ENCODE measurements at regions not wholly inside any gene's neighbourhood (a gene's known extent, or its start where the extent isn't known, plus 50 kb on each side); places are given as distances from the start of the nearest gene placed in this dataset.

DNA sequence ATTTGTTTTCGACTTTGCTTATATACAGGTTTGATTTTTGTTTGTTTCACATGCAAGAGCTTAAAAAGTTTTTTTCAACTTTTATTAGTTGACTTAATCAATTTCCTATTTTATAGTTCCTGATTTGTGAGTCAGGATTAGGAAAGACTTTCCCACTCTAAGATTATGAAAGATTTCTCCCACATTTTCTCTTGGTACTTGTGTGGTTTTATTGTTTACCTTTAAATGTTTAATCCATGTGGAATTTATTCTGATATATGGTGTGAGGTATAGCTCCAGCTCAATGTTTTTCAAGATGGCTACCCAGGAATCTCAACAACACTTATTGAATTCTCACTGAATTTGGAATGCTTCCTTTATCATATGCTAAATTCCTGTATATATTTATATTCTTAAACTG, 117.8 kb upstream of the LGALSL start:
- DNase-seq (ENCODE audit: low read depth): no peak
- no peak overlapping the region for H3K4me3 ChIP-seq (ENCODE audit: low read depth, low read length)
- TF ChIP-seq CTCF (IDR thresholded peaks at IDR 0.05; ENCODE audit: insufficient read depth, low read depth, low read length, missing control alignments): no peak

DNA sequence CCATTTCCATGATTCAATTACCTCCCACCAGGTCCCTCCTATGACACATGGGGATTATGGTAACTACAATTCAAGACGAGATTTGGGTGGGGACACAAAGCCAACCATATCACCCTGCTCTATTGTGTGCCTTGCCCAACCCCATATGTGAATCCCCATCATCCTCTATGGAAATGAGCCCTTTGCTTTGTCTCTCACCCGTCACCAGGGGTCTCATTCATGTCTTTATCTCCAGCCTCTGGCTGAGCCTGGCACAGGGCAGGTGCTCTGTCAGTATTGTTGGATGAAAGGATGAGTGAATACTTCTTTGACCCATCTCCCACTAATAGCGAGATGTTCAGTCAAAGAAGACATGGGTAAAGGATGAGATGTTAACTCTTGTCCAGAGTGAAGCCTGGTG, 116.6 kb upstream of the LGALSL start:
- TF ChIP-seq CTCF (IDR thresholded peaks at IDR 0.05; ENCODE audit: insufficient read depth, low read depth, low read length, missing control alignments): no peak
- no peak overlapping the region for H3K4me3 ChIP-seq (ENCODE audit: low read depth, low read length)
- DNase-seq (ENCODE audit: low read depth): no peak

GRCh38 chr2:64338108-64338507, 115.9 kb upstream of the LGALSL start:
- TF ChIP-seq CTCF (IDR thresholded peaks at IDR 0.05; ENCODE audit: insufficient read depth, low read depth, low read length, missing control alignments): no peak
- no peak for DNase-seq (ENCODE audit: low read depth)
- H3K4me3 ChIP-seq (ENCODE audit: low read depth, low read length): no peak overlapping the region

DNA sequence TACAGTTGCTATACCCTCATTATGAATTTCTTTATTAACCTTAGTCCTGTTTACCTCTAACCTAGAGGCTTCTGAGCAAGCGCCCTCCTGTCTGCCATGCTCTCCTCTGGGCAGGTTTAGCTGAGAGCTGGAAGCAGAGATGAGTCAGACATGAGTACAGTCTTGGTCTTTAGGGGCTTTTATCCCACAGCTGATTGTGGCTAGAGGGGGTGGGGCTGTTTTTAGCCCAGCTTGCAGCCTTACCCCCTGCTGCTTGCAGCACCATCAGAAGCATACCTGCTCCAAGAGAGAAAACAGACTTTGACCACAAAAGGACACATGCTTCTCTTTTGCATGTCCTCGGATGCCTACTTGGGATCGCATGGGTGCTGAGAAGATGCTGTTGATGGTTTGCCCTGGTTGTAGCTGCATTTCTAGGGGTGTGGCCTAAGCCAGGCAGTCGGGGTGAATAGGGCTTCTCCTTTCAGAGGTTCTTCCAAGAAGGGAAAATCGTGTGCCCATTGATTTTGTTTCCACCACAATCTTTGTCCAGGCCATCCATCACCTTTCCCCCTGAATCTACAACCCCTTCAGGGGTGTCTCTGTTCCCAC, 115.0 kb upstream of the LGALSL start:
- DNase-seq (ENCODE audit: low read depth): peak; percentile 52
- no peak overlapping the region for H3K4me3 ChIP-seq (ENCODE audit: low read depth, low read length)
- no peak for TF ChIP-seq CTCF (IDR thresholded peaks at IDR 0.05; ENCODE audit: insufficient read depth, low read depth, low read length, missing control alignments)

DNA sequence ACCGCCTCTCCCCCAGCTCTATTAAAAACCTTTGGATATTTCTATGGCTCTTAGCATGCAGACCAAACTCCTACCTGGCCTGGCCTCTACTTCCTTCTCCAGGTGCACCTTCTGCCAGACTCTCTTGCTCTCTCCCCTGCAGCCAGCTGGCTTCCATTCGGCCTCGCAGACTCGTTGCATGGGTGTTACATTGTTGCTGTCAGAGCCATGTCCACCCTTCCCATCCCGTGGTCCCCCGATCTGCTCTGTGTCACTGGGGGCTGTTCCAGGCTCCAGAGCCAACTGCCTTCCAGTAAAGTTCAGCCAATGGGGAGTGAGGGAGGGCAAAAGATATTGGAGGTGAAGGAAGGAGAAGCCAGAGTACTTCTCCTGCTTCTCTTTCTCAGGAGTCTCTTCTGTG, 112.5 kb upstream of the LGALSL start:
- no peak for TF ChIP-seq CTCF (IDR thresholded peaks at IDR 0.05; ENCODE audit: insufficient read depth, low read depth, low read length, missing control alignments)
- DNase-seq (ENCODE audit: low read depth): no peak
- no peak overlapping the region for H3K4me3 ChIP-seq (ENCODE audit: low read depth, low read length)

- DNase-seq (ENCODE audit: low read depth): no peak
- no peak for TF ChIP-seq CTCF (IDR thresholded peaks at IDR 0.05; ENCODE audit: insufficient read depth, low read depth, low read length, missing control alignments)
- no peak overlapping the region for H3K4me3 ChIP-seq (ENCODE audit: low read depth, low read length)
Observed at GRCh38 chr2:64342195-64343099, 111.5 kb upstream of the LGALSL start.

Data from GM12865 (cell line).